ENCODE measurements at regions not wholly inside any gene's neighbourhood (a gene's known extent, or its start where the extent isn't known, plus 50 kb on each side); places are given as distances from the start of the nearest gene placed in this dataset.

DNA sequence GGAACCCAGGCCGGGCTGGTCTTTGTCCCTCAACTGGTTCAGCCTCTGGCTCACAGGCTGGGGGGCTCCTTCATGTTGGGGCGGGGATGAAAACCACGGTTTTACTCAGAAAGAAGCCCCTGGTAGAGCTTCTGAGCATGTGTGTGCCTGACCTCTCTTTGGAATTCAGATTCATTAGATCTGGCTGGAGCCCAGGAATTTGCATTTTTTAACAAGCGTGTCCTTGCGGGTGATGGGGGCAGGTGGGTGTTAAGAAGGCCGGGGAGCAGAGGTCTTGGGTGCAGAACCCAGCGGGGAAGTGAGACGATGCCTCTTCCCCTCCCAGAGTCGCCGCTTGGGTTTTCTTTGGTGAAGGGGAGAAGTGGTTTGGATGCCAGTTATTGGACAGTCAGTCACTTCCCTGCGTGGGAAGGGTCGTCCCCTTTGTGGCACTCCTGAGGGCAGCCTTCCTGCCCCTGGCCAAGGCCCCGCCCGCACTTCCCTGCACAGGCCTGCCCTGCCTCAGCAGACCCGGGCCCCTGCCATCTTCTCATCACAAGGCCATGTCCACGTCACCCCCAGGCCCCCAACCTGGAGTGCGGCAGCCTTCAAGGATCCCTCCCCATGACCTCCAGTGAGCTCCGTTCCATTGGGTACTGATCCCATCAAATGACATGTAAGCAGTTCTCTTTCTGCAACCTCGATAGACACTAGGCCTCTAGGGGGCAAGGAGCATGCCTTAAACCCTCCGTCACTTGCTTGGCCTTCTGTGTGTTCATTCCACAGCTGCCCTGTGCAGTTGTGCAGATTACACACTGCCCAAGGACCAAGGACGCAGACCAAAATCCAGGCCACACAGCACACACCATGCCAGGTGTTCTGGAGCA is 177.7 kb upstream of the CIBAR2 start:
- TF ChIP-seq CTCF (IDR thresholded peaks at IDR 0.05; ENCODE audit: poor library complexity) (no peak), EZH2 (IDR thresholded peaks at IDR 0.05; ENCODE audit: borderline replicate concordance) (no peak)

All from hepatocyte (in vitro differentiated cells).